ENCODE measurements at regions not wholly inside any gene's neighbourhood (a gene's known extent, or its start where the extent isn't known, plus 50 kb on each side); places are given as distances from the start of the nearest gene placed in this dataset.

DNA sequence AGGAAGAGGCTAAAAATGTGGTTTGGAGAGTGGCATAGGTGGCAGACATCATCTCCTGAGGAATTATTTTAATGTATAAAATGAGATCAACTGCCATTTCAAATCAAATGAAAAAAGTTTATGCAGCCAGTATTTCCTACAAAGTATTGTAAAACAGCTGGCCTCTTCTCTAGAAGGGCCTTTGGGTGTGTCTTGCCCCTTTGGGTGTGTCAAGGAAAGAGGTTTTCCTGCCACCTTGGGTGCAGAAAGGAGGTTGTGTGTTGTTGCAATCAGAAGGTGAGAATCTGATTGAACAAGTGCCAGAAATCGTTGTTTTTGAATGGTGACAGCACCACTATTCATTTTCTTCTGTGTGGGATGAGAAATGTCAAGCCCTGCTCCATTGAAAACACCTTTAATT, 127.4 kb downstream of the RMI1 start:
- Histone ChIP-seq H3K79me2 (ENCODE audit: control insufficient read depth, insufficient read depth, low read length) (no peaks in the 10 kb centered on the region), H3K9ac (replicated peaks; ENCODE audit: extremely low read depth, insufficient read depth, low read length) (no peak overlapping the region), H3K4me3 (replicated peaks in 1 of 3; ENCODE audit: insufficient read depth in 1 of 3, low read depth in 1 of 3, low read length in 3 of 3) (no peak overlapping the region), H2AFZ (ENCODE audit: low read depth, low read length) (no peak overlapping the region), H3K4me1 (ENCODE audit: control insufficient read depth, extremely low read depth, insufficient read depth, low read length) (no peaks in the 10 kb centered on the region), H3K27ac (ENCODE audit: insufficient read depth, low read depth, low read length) (no peak overlapping the region), H3K36me3 (ENCODE audit: control insufficient read depth in 2 of 2, extremely low read depth in 1 of 2, insufficient read depth in 2 of 2, low read length in 2 of 2) (no peaks in the 10 kb centered on the region), H3K9me3 (replicated peaks; ENCODE audit: control insufficient read depth, insufficient read depth, low read length) (no peaks in the 10 kb centered on the region), H3K9me1 (replicated peaks; ENCODE audit: control insufficient read depth, extremely low read depth, insufficient read depth, low read length) (no peaks in the 10 kb centered on the region), H3K27me3 (ENCODE audit: control insufficient read depth in 2 of 2, insufficient read depth in 2 of 2, low read length in 2 of 2) (peaks cover 2 to 5% of the 10 kb centered on the region in 2 experiments), H4K20me1 (replicated peaks; ENCODE audit: control insufficient read depth, extremely low read depth, insufficient read depth, low read length) (no peaks in the 10 kb centered on the region), H3K4me2 (ENCODE audit: insufficient read depth, low read length) (no peak overlapping the region)
- intact Hi-C loops (cut with micrococcal nuclease) (no loop called here), dilution Hi-C loops (cut with MboI; ENCODE audit: extremely low pct_ligation_motif_present, low sequenced_read_pairs) (no loop called here)
- TF ChIP-seq MYC (IDR thresholded peaks at IDR 0.05; ENCODE audit: low read depth, low read length): no peak
- no peak for TF ChIP-seq CTCF (IDR thresholded peaks at IDR 0.05; ENCODE audit: extremely low read depth in 1 of 2, insufficient read depth in 1 of 2, low read depth in 1 of 2, low read length in 2 of 2)
- no peak for TF ChIP-seq MAX (IDR thresholded peaks at IDR 0.05; ENCODE audit: insufficient read depth, insufficient read length)
- TF ChIP-seq POLR2A (IDR thresholded peaks at IDR 0.05; ENCODE audit: low read depth, low read length): no peak
- no peak for TF ChIP-seq FOS (IDR thresholded peaks at IDR 0.05; ENCODE audit: borderline replicate concordance, insufficient read depth, low read length)
- no peak for TF ChIP-seq POLR2AphosphoS5 (IDR thresholded peaks at IDR 0.05; ENCODE audit: insufficient read depth, low read depth, low read length)
- no peak for TF ChIP-seq GATA2 (IDR thresholded peaks at IDR 0.05; ENCODE audit: insufficient read depth, insufficient read length, low read depth, low read length)
- no peak for TF ChIP-seq EZH2 (IDR thresholded peaks at IDR 0.05; ENCODE audit: borderline replicate concordance, low read depth, low read length, severe bottlenecking)
- TF ChIP-seq JUN (IDR thresholded peaks at IDR 0.05; ENCODE audit: borderline replicate concordance, insufficient read depth, insufficient read length, low read depth): no peak
- no peak for DNase-seq (ENCODE audit: low read depth, low spot score)
- CTCF ChIA-PET: interaction anchor here (2.5 kb wide), 1 partner anchor 11 kb away, joined by 5 read pairs; no protein-coding TSS in a partner anchor
- BruUV-seq (replicated peaks): no TSS peak
- POLR2A ChIA-PET: no interaction called here
- FAIRE-seq: no peak

Data from endothelial cell of umbilical vein (primary cell).